IMR-90 (cell line): ENCODE measurements at regions not wholly inside any gene's neighbourhood (a gene's known extent, or its start where the extent isn't known, plus 50 kb on each side); places are given as distances from the start of the nearest gene placed in this dataset.

Source experiments
- ATAC-seq: fragments of 200-7000 bp; cut with Tn5 transposase; 2 replicates; pipeline ENCODE4 v1.9.1; 2020; ENCODE audit warnings: low read depth, mild to moderate bottlenecking, moderate library complexity
- BruUV-seq: library from RNA; stranded (reverse); fragments of 400-500 nt; replicated peaks from 2 replicates; lab custom pipeline; 2021; lab: Mats Ljungman, UMichigan
- CTCF ChIA-PET: fragments of 300-600 bp; formaldehyde crosslinking; extraction: SDS; loops from one replicate; lab custom pipeline; 2021; ENCODE audit warnings: antibody characterized with exemption; lab: Yijun Ruan, JAX
- POLR2A ChIA-PET: fragments of 300-600 bp; sonication (Branson Sonifier 250); formaldehyde crosslinking; loops from one replicate; lab custom pipeline; 2022; ENCODE audit warnings: antibody characterized with exemption; ENCODE audit not compliant: unreplicated experiment; lab: Charles Lee
- DNase-seq: peaks from one replicate; pipeline ENCODE4 v3.0.0; 2013
- H2AFZ ChIP-seq: replicated peaks from 2 replicates; pipeline ENCODE3; 2013; ENCODE audit warnings: low read length, mild to moderate bottlenecking; ENCODE audit not compliant: poor library complexity
- H2AK5ac ChIP-seq: 2 replicates; pipeline ENCODE4 v1.6.1; 2013; ENCODE audit warnings: low read depth, low read length, inconsistent platforms
- H2AK9ac ChIP-seq: replicated peaks from 2 replicates; pipeline ENCODE3; 2013; ENCODE audit warnings: mild to moderate bottlenecking, low read depth, low read length, moderate library complexity; ENCODE audit not compliant: poor library complexity
- H2BK120ac ChIP-seq: 2 replicates; pipeline ENCODE4 v1.6.1; 2013; ENCODE audit warnings: low read depth, low read length, inconsistent platforms
- H2BK15ac ChIP-seq: 3 replicates; pipeline ENCODE4 v1.6.1; 2013; ENCODE audit warnings: low read depth, low read length, inconsistent platforms
- H2BK20ac ChIP-seq: 2 replicates; pipeline ENCODE4 v1.6.1; 2013; ENCODE audit warnings: low read depth, mild to moderate bottlenecking, inconsistent platforms, low read length, moderate library complexity
- H2BK5ac ChIP-seq: 2 replicates; pipeline ENCODE4 v1.6.1; 2013; ENCODE audit warnings: mild to moderate bottlenecking, low read depth, low read length, inconsistent platforms; ENCODE audit not compliant: poor library complexity, severe bottlenecking
- H3K14ac ChIP-seq: replicated peaks from 2 replicates; pipeline ENCODE4 v1.6.1; 2013; ENCODE audit warnings: low read depth, low read length, inconsistent platforms
- H3K18ac ChIP-seq: 2 replicates; pipeline ENCODE4 v1.6.1; 2013; ENCODE audit warnings: low read depth, low read length, control low read depth
- H3K23ac ChIP-seq: 2 replicates; pipeline ENCODE4 v1.6.1; 2013; ENCODE audit warnings: low read depth, low read length, inconsistent platforms
- H3K27ac ChIP-seq: 2 replicates; pipeline ENCODE4 v1.5.1; 2013; ENCODE audit warnings: mild to moderate bottlenecking, control low read depth, low read length; ENCODE audit not compliant: insufficient read depth
- H3K27me3 ChIP-seq: 2 replicates; pipeline ENCODE4 v1.6.1; 2013; ENCODE audit warnings: low read length; ENCODE audit not compliant: control insufficient read depth, insufficient read depth
- H3K36me3 ChIP-seq: 2 replicates; pipeline ENCODE4 v1.6.1; 2013; ENCODE audit warnings: low read length, mixed read lengths; ENCODE audit not compliant: control insufficient read depth, insufficient read depth
- H3K4ac ChIP-seq: 2 replicates; pipeline ENCODE4 v1.6.1; 2013; ENCODE audit warnings: low read depth, low read length, inconsistent platforms
- H3K4me1 ChIP-seq: 2 replicates; pipeline ENCODE4 v1.6.1; 2013; ENCODE audit warnings: low read length, mixed read lengths; ENCODE audit not compliant: control insufficient read depth, insufficient read depth
- H3K4me2 ChIP-seq: 2 replicates; pipeline ENCODE4 v1.6.1; 2013; ENCODE audit warnings: low read depth, mild to moderate bottlenecking, control low read depth, low read length, moderate library complexity
- H3K4me3 ChIP-seq: 2 replicates; pipeline ENCODE4 v1.5.1; 2013; ENCODE audit warnings: low read depth, mild to moderate bottlenecking, control low read depth, low read length, moderate library complexity; ENCODE audit not compliant: insufficient read depth
- H3K56ac ChIP-seq: 2 replicates; pipeline ENCODE4 v1.6.1; 2013; ENCODE audit warnings: low read length, inconsistent platforms; ENCODE audit not compliant: insufficient read depth; ENCODE audit errors: extremely low read depth
- H3K79me1 ChIP-seq, 2 experiments: 2 replicates each; pipeline ENCODE4 v1.6.1; 2013; ENCODE audit warnings: low read length in 2 of 2, inconsistent platforms in 1 of 2, low read depth in 1 of 2
- H3K9ac ChIP-seq: 2 replicates; pipeline ENCODE4 v1.6.1; 2013; ENCODE audit warnings: low read depth, low read length, control low read depth
- H3K9me1 ChIP-seq: 2 replicates; pipeline ENCODE4 v1.6.1; 2013; ENCODE audit warnings: low read length, inconsistent platforms; ENCODE audit not compliant: insufficient read depth
- H3K9me3 ChIP-seq: 2 replicates; pipeline ENCODE4 v1.6.1; 2013; ENCODE audit warnings: low read length; ENCODE audit not compliant: control insufficient read depth, insufficient read depth
- H4K20me1 ChIP-seq: 2 replicates; pipeline ENCODE4 v1.6.1; 2013; ENCODE audit warnings: low read length, inconsistent platforms; ENCODE audit not compliant: insufficient read depth
- H4K5ac ChIP-seq: 2 replicates; pipeline ENCODE4 v1.6.1; 2013; ENCODE audit warnings: mild to moderate bottlenecking, low read depth, low read length, control low read depth
- H4K8ac ChIP-seq, 2 experiments: 2 replicates each; pipeline ENCODE4 v1.6.1; 2013; ENCODE audit warnings: low read depth in 2 of 2, low read length in 2 of 2, control low read depth in 1 of 2, inconsistent platforms in 1 of 2
- H4K91ac ChIP-seq: 2 replicates; pipeline ENCODE4 v1.6.1; 2013; ENCODE audit warnings: low read depth, low read length, inconsistent platforms; ENCODE audit not compliant: insufficient read depth
- FOS ChIP-seq: fragments of 150-350 bp; IDR thresholded peaks from 2 replicates; pipeline ENCODE4 v1.6.1; 2016; ENCODE audit warnings: low read depth, low read length
- MAZ ChIP-seq: IDR thresholded peaks from 2 replicates; pipeline ENCODE4 v1.6.1; 2012; ENCODE audit warnings: low read depth, mild to moderate bottlenecking, low read length, improper control_type of control experiment, moderate library complexity, borderline replicate concordance
- WGBS, 2 experiments: methylation state at CpG; one replicate each; pipeline versions ENCODE4 v1.1.5 to v1.1.7; 2013; ENCODE audit warnings: missing lambda C conversion rate in 2 of 2; ENCODE audit not compliant: insufficient read length in 1 of 2; ENCODE audit errors: extremely low coverage in 2 of 2; 5-methylcytosine and 5-hydroxymethylcytosine counted together
- dilution Hi-C: fragments of 300-500 bp; cut with HindIII; formaldehyde crosslinking; loops from one replicate; pipeline ENCODE4 v1.14.3; 2018; ENCODE audit warnings: low sequenced_read_pairs; ENCODE audit not compliant: unreplicated experiment
- in situ Hi-C: fragments of 300-500 bp; cut with MboI; formaldehyde crosslinking; loops from 3 replicates; pipeline ENCODE4 v1.14.3; 2019; ENCODE audit warnings: low sequenced_read_pairs, inconsistent platforms, mixed read lengths
- intact Hi-C: fragments of 100-400 bp; cut with micrococcal nuclease; formaldehyde crosslinking; loops from 2 replicates; pipeline ENCODE4 v1.10.0; 2022

GRCh38 chr1:67601539-67601938, 83.5 kb upstream of the GADD45A start:
- dilution Hi-C loops = no loop called here
- no TSS peak for BruUV-seq
- no peak for TF ChIP-seq MAZ
- no peak for TF ChIP-seq FOS

More at GRCh38 chr1:67601539-67601938, 83.5 kb upstream of the GADD45A start:
- Histone ChIP-seq H3K18ac (no peak overlapping the region), H3K4me3 (no peak overlapping the region), H3K23ac (no peak overlapping the region), H3K9ac (no peak overlapping the region), H2AK5ac (no peak overlapping the region), H2BK120ac (no peak overlapping the region), H3K79me1 (no peaks in the 10 kb centered on the region), H3K14ac (no peak overlapping the region), H3K27me3 (peaks cover 6% of the 10 kb centered on the region), H4K5ac (no peak overlapping the region), H4K20me1 (no peaks in the 10 kb centered on the region), H3K9me1 (no peaks in the 10 kb centered on the region), H3K4me2 (no peak overlapping the region), H4K8ac (no peak overlapping the region), H2AFZ (no peak overlapping the region), H2BK5ac (no peak overlapping the region), H2BK20ac (no peak overlapping the region), H3K4me1 (no peaks in the 10 kb centered on the region), H3K56ac (no peak overlapping the region), H2AK9ac (no peak overlapping the region), H3K36me3 (no peaks in the 10 kb centered on the region), H4K91ac (no peak overlapping the region), H2BK15ac (no peak overlapping the region), H3K9me3 (no peaks in the 10 kb centered on the region), H3K4ac (no peak overlapping the region), H3K27ac (no peak overlapping the region)
- CTCF ChIA-PET = interaction anchor here (0.5 kb wide), 1 partner anchor 798 kb away, joined by 4 read pairs; no protein-coding TSS in a partner anchor
- ATAC-seq = no peak
- intact Hi-C loops (no loop called here), in situ Hi-C loops (no loop called here)
- POLR2A ChIA-PET = no interaction called here
- DNase-seq = no peak
- WGBS, 2 experiments = no CpG with 5 or more reads among the region's 3 CpGs
